ENCODE measurements at regions not wholly inside any gene's neighbourhood (a gene's known extent, or its start where the extent isn't known, plus 50 kb on each side); places are given as distances from the start of the nearest gene placed in this dataset.

DNA sequence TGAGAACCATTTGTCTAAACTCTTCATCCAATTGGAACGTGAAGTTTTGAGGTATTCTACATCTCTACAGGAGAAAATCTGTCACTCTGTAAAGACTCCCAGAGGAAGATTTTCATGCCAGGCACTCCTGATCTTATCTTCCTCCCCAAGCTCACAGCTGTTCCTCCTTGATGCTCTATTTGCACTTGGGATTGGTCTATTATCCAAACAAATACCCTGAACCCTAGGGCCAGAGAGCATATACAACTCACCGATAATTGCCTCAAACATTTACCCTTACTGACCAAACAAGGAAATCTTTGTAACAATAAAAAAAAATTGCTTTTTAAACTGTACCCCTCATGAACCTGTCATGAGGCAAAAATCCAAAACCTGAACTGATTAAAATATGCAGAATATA lies 372.7 kb downstream of the SH2D1A start:
- TF ChIP-seq POLR2A (IDR thresholded peaks at IDR 0.05) (no peak), EP300 (IDR thresholded peaks at IDR 0.05; ENCODE audit: low read depth) (no peak)
- TF ChIP-seq, protein P1, sequence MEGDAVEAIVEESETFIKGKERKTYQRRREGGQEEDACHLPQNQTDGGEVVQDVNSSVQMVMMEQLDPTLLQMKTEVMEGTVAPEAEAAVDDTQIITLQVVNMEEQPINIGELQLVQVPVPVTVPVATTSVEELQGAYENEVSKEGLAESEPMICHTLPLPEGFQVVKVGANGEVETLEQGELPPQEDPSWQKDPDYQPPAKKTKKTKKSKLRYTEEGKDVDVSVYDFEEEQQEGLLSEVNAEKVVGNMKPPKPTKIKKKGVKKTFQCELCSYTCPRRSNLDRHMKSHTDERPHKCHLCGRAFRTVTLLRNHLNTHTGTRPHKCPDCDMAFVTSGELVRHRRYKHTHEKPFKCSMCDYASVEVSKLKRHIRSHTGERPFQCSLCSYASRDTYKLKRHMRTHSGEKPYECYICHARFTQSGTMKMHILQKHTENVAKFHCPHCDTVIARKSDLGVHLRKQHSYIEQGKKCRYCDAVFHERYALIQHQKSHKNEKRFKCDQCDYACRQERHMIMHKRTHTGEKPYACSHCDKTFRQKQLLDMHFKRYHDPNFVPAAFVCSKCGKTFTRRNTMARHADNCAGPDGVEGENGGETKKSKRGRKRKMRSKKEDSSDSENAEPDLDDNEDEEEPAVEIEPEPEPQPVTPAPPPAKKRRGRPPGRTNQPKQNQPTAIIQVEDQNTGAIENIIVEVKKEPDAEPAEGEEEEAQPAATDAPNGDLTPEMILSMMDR (IDR thresholded peaks at IDR 0.05): no peak

Measured in transverse colon (tissue), 3 donors.